Right renal cortex interstitium (tissue), 3 donors: ENCODE measurements at regions not wholly inside any gene's neighbourhood (a gene's known extent, or its start where the extent isn't known, plus 50 kb on each side); places are given as distances from the start of the nearest gene placed in this dataset.
"Not testable (repeated sequence)": the region's sequence is repeated elsewhere in the genome, so short reads cannot be mapped to it uniquely, and the experiment has no call there.

Experiments
- DNase-seq, 3 donors: peaks; one replicate each; pipeline ENCODE4 v3.0.0-alpha.2; 2013; ENCODE audit warnings: low read depth in 3 of 3, low spot score in 2 of 3

GRCh38 chr1:233435622-233436021 is 108.1 kb downstream of the MAP3K21 start:
- no peak for DNase-seq

- DNase-seq, result no peak
Observed at GRCh38 chr1:233439721-233440120, 112.2 kb downstream of the MAP3K21 start.

DNA sequence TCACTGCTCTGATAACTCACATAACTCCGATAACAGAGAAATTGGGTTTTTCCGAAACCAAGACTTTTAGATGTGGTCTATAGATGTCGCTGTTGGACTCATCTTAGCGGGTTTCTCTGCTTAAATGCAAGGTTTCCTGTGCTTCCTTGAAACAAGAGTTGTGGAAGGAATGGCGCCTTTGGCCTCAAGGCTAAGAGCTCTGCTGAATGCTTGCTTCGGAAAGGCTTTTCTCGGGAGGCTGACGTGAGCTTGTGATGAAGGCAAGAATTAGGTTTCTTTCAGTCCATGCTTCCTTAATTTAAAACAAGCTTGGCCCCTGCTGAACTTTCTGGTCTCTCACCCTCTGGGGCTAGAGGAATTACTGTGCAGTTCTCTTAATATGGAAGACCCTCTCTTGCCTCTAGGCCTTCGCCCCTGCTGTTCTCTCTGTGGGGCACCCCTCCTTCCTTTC is 113.5 kb downstream of the MAP3K21 start:
- peak; percentile 53 to 72 (median 63) for DNase-seq

DNA sequence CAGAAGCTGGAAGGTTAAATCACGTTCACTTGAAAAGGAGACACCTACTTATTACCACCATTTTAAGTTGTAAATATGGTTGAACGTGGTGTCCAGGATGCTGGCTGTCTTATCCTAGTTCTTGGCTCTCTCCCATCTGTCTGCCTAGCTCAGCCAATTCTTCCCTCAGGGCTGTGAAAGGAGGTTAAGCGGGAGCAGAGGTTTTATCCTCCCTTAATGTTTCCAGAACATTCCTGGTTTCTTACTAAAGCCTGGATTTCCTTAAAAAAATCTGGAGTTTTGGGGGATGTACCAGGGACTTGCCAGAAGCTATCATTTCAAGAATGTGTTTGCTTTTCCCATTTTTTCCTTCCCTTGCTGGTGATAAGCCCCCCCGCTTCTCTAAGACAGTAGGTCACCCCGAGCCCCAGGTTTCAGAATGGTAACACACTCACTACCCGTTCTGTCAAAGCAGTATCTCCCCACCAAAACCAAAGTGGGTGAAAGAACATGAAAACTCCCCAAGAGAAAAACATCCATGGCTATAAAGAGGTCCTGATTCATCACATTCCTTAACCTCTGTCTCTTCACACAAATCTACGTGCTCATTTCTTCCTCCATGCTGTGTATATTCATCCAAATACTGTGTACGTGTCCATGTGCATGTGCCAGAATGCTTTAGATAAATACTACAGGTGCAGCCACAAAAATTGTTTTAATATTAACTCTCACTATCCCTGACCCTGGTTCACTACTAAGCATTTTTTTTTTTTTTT is 114.7 kb downstream of the MAP3K21 start:
- DNase-seq, result no peak

GRCh38 chr1:233443040-233443760 is 115.7 kb downstream of the MAP3K21 start:
- no peak for DNase-seq

- DNase-seq, result no peak
Observed at GRCh38 chr1:233444484-233444883, 117.0 kb downstream of the MAP3K21 start.

GRCh38 chr1:233445737-233446136 is 118.2 kb downstream of the MAP3K21 start:
- no peak for DNase-seq

DNA sequence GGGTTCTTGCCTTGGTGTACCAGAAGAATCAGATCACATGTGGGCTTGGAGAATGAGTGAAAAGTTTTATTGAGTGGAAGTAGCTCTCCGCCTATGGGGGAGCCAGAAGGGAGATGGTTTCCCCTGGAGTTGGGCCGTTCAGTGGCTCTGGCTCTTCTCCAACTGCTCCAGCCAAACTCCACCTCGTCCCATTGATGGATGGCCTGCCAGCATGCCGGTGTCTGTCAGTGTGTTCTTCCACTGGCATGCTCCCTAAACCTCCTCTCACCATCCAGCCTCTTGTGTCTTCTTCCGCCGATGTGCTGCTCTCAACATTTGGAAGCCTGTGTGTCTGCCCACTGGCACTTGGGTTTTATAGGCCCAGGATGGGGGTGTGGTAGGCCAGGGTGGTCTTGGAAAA is 119.4 kb downstream of the MAP3K21 start:
- DNase-seq, result no peak

- no peak for DNase-seq
Observed at GRCh38 chr1:233448109-233448689, 120.7 kb downstream of the MAP3K21 start.

- no peak for DNase-seq
Observed at GRCh38 chr1:233452724-233453123, 125.2 kb downstream of the MAP3K21 start.

DNA sequence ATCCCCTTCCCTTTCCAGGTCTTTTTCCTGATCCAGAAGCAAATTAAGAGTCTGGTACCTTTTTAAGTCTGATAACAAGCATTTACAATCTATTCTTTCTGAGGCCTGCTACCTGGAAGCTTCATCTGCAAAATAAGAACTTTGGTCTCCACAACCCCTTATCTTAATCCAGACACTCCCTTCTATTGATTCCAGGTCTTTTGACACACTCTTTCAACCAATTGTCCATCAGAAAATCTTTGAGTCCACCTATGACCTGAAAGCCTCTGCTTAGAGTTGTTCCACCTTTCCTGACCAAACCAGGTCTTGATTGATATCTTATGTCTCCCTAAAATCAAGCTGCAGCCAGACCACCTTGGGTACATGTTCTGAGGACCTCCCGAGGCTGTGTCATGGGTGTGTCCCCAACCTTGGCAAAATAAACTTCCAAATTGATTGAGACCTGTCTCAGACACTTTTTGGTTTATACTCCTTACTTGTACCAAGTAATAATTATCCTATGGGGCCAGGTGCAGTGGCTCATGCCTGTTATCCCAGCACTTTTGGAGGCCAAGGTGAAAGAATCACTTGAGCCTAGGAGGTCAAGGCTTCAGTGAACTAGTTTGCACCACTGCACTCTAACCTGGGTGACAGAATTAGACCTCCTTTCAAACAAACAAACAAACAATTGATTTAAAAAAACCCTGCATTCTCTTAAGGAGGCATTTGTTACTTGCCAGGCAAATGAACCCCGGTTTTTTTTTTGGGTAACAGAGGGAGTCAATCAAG is 126.1 kb downstream of the MAP3K21 start:
- DNase-seq, result no peak

GRCh38 chr1:233459470-233459945 is 132.0 kb downstream of the MAP3K21 start:
- DNase-seq, result no peak

DNA sequence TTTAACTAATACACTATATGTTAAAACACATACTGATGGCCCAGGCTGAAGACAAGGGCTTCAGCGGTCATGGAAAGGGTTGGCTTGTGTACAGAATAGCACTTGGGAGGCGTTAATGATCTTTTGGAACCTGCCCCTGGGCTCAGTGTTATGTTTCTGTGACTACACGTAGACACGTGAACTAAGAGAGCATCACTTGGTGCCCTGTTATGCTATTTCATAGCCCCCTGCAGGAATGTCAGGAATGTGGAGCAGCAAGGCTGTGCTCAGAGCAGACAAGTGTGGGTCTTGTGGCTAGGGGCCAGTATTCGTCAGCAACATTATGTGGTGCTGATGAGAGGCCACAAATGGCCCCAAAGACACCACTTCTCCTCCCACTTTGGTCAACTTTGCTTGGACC is 132.4 kb downstream of the MAP3K21 start:
- DNase-seq, result no peak

DNA sequence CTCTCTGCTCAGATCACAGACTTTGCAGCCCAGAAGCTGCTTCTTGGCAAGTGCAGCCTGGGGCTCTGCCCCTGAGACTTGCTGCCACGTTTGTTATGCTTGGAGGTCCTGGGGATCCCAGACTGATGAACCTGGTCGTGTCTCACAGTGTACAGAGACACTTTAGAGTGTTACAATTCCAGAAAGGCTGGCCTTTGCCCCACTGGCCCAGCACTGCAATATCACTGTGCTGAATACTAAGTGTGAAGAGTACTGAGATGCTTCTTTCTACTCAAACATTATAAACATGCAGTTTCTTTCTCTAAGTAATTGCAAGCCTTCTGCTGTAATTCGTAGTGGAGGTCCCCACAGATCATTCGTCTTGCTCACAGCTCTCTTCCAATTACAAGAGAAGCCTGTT is 133.2 kb downstream of the MAP3K21 start:
- no peak for DNase-seq

DNA sequence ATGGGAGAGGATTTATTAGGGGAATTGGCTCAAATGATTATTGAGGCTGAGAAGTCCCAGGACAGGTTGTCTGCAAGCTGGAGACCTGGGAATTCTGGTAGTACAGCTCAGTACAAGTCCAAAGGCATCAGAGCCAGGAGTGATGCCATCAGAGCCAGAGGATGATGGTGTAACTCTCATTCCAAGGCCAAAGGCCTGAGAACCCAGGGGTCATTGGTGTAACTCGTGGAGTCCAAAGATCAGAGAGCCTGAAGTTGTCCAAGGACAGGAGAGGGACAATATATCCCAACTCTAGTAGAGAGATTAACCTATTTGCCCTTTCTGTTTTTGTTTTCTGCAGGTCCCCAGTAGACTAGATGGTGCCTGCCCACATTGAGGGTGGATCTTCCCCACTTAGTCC is 134.3 kb downstream of the MAP3K21 start:
- no peak for DNase-seq

DNA sequence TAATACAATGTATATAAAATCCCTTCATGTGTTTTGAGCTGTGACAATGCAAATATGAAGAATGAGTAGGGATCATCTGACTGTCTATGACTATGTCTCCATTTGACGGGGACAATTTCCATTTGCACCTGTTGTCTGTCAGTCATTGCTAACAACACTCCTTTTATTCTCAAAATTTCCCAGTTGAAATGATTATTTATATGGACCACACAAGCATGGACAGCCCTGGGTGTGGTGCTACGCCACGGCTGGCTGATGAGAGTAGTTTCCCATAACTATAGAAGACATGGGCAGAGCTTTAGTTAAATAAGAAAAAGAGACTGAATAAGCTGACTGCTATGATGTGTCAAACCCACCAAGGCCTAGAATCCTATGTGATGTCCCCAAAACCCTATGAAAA is 135.8 kb downstream of the MAP3K21 start:
- DNase-seq, result no peak

DNA sequence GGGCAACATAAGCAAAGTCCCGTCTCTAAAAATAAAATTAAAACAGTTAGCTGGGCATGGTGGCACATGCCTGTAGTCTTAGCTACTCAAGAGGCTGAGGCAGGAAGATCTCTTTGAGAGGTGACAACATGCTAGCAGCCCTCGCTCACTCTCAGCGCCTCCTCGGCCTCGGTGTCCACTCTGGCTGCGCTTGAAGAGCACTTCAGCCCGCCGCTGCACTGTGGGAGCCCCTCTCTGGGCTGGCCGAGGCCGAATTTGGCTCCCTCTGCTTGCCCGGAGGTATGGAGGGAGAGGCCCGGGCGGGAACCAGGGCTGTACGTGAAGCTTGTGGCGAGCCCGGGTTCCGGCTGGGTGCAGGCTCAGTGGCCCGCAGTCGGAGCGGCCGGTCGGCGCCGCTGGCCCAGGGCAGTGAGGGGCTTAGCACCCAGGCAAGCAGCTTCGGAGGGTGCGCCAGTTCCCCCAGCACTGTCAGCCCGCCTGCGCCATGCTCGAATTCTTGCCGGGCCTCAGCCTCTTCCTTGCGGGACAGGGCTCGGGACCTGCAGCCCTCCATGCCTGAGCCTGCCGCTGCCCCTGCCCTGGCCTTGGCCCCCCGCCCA is 138.3 kb downstream of the MAP3K21 start:
- no peak for DNase-seq

DNA sequence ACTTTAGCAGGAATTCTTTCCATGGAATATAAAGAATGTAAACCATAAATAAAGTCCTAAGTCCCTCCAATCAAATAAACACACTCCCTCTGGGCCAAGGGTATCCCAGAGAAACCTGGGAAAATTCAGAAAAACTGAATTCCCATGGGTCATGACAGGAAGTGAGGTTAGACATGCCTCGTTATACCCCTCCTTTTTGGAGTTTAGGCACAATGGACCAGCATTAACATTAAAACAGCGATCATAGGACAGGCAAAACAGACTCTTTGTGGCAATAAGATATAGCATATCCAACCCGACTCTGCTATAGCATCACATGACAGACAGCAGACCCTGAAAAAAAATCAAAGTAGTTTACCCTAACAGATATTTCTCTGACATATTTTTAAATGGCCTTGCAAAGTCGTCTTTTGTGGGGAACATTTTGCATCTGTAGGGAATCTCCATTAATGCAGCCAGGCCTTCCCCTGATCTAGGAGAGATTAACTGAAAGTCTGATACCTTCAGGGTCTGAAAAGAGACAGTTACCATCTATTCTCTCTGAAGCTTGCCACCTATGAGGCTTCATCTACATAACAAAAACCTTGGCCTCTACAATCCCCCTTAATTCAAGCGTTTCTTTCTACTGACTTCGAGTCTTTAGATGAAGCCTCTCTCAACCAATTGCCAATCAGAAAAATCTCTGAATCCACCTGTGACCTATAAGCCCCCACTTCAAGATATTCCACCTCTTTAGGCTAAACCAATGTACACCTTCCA is 143.0 kb upstream of the KCNK1 start:
- no peak for DNase-seq

DNA sequence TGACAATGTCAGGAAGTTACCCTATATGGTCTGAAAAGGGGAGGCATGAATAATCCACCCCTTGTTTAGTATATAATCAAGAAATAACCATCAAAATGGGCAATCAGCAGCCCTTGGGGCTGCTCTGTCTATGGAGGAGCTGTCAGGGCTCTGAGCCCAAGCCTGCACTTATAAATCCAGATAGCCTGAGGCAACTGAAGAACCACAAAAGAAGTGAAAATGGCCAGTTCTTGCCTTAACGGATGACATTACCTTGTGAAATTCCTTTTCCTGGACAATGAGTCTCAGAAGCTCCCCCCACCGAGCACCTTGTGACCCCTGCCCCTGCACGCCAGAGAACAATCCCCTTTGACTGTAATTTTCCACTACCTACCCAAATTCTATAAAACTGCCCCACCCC is 142.1 kb upstream of the KCNK1 start:
- not testable (repeated sequence) for DNase-seq

GRCh38 chr1:233472796-233473195 is 141.1 kb upstream of the KCNK1 start:
- DNase-seq, result not testable (repeated sequence)
